Stimulated activated CD4-positive, alpha-beta T cell treated with anti-CD3 and anti-CD28 coated beads, TNF-alpha, amount 100 ng/mL, for 1 hour (primary cell): ENCODE measurements at regions not wholly inside any gene's neighbourhood (a gene's known extent, or its start where the extent isn't known, plus 50 kb on each side); places are given as distances from the start of the nearest gene placed in this dataset.

Source experiments
- DNase-seq, 3 donors: peaks; one replicate each; pipeline ENCODE4 v3.0.0-alpha.2; 2020; ENCODE audit warnings: low read depth in 3 of 3, low spot score in 1 of 3

- no peak for DNase-seq
Measured at GRCh38 chr9:81394881-81395675, 294.3 kb downstream of the TLE1 start.

- no peak for DNase-seq
Measured at GRCh38 chr9:81393985-81394811, 295.1 kb downstream of the TLE1 start.

GRCh38 chr9:81391457-81391825 lies 297.9 kb downstream of the TLE1 start:
- no peak for DNase-seq

- DNase-seq = no peak
Measured at GRCh38 chr9:81390792-81391456, 298.4 kb downstream of the TLE1 start.

GRCh38 chr9:81389569-81389993 lies 299.8 kb downstream of the TLE1 start:
- no peak for DNase-seq

- DNase-seq = no peak
Measured at GRCh38 chr9:81388831-81389230, 300.5 kb downstream of the TLE1 start.

GRCh38 chr9:81387360-81388106 lies 301.8 kb downstream of the TLE1 start:
- no peak for DNase-seq

- DNase-seq = no peak
Measured at GRCh38 chr9:81384911-81385310, 304.4 kb downstream of the TLE1 start.

- DNase-seq = no peak
Measured at GRCh38 chr9:81382281-81382680, 307.1 kb downstream of the TLE1 start.

GRCh38 chr9:81381694-81382093 lies 307.7 kb downstream of the TLE1 start:
- DNase-seq = no peak

- no peak for DNase-seq
Measured at GRCh38 chr9:81380504-81381359, 308.6 kb downstream of the TLE1 start.

- DNase-seq = no peak
Measured at GRCh38 chr9:81379655-81380054, 309.7 kb downstream of the TLE1 start.

GRCh38 chr9:81377921-81378320 lies 311.4 kb downstream of the TLE1 start:
- no peak for DNase-seq

- DNase-seq = no peak
Measured at GRCh38 chr9:81377320-81377719, 312.0 kb downstream of the TLE1 start.

- DNase-seq = no peak
Measured at GRCh38 chr9:81375187-81376100, 313.9 kb downstream of the TLE1 start.

GRCh38 chr9:81374459-81375186 lies 314.7 kb downstream of the TLE1 start:
- no peak for DNase-seq

GRCh38 chr9:81373294-81373693 lies 316.1 kb downstream of the TLE1 start:
- DNase-seq = no peak

GRCh38 chr9:81372628-81373191 lies 316.6 kb downstream of the TLE1 start:
- no peak for DNase-seq
